ENCODE measurements at regions not wholly inside any gene's neighbourhood (a gene's known extent, or its start where the extent isn't known, plus 50 kb on each side); places are given as distances from the start of the nearest gene placed in this dataset.

DNA sequence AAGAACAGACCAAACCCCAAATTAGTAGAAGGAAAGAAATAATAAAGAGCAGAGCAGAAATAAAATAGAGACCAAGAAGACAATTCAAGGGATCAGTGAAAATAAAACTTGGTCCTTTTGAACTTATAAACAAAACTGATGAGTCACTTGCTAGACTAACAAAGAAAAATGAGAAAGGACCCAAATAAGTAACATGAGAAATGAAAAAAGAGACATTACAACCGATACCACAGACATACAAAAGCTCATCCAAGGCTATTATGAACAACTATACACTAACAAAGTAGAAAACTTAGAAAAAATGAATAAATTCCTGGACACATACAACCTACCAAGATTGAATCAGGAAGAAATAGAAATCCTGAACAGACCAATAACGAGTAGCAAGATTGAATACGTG lies 414.5 kb downstream of the HTR7 start:
- no peaks in the 10 kb centered on the region for H3K36me3 Mint-ChIP-seq (ENCODE audit: insufficient read depth)

DNA sequence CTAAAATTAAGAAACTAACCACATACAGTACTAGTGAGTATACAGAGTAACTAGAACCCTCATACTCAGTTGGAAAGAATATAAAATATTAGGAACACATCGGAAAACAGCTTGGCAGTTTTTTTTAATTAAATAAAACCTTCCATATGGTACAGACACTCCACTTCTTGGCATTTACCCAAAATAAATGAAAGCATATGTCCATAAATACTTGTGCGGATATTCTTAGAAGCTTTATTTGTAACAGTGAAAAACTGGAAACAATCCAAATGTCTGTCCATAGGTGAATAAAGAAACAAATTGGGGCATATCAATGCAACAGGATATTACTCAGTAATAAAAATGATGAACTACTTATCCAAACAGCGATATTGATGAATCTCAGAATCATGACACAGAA lies 410.0 kb downstream of the HTR7 start:
- Mint-ChIP-seq H3K36me3 (ENCODE audit: insufficient read depth) (peaks cover 2% of the 10 kb centered on the region), H3K4me3 (no peak overlapping the region), H3K4me1 (ENCODE audit: low read depth in 2 of 2) (no peaks in the 10 kb centered on the region), H3K9me3 (peaks cover 4 to 6% of the 10 kb centered on the region in 2 donors), H3K27ac (no peak overlapping the region), H3K27me3 (no peaks in the 10 kb centered on the region)
- no peak for ATAC-seq (replicated peaks)
- DNase-seq = no peak

More for the DNA sequence above, 414.5 kb downstream of the HTR7 start:
- no peaks in the 10 kb centered on the region for H3K27me3 Mint-ChIP-seq
- ATAC-seq (replicated peaks) (no peak), DNase-seq (no peak)
- H3K4me1 Mint-ChIP-seq (ENCODE audit: low read depth in 2 of 2) = no peaks in the 10 kb centered on the region
- no peak overlapping the region for H3K4me3 Mint-ChIP-seq
- peaks cover 10 to 13% of the 10 kb centered on the region in 2 donors for H3K9me3 Mint-ChIP-seq
- H3K27ac Mint-ChIP-seq = no peak overlapping the region

DNA sequence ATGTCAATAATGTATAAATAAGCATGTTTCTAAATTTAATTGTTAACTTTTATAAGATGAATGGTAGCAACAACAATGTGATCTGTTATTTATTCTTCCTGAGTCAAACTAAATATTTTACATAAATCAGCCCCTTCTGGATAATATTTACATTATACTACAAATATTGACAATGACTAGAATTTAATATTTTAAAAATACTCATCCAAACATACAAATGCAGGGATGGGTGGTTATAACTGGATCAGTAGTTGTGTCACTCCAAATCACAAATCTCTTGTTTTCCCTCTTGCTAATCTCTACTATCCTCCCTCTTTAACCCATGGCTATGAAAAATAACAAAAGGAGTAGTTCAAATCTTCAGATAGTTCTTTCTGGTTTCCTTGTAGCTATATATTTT lies 407.0 kb downstream of the HTR7 start:
- DNase-seq (no peak), ATAC-seq (replicated peaks) (no peak)
- H3K4me1 Mint-ChIP-seq (ENCODE audit: low read depth in 2 of 2) = no peaks in the 10 kb centered on the region
- peaks cover 3% of the 10 kb centered on the region for H3K36me3 Mint-ChIP-seq (ENCODE audit: insufficient read depth)
- H3K27me3 Mint-ChIP-seq = no peaks in the 10 kb centered on the region
- H3K27ac Mint-ChIP-seq = no peak overlapping the region
- peaks cover 5 to 6% of the 10 kb centered on the region in 2 donors for H3K9me3 Mint-ChIP-seq
- H3K4me3 Mint-ChIP-seq = no peak overlapping the region

DNA sequence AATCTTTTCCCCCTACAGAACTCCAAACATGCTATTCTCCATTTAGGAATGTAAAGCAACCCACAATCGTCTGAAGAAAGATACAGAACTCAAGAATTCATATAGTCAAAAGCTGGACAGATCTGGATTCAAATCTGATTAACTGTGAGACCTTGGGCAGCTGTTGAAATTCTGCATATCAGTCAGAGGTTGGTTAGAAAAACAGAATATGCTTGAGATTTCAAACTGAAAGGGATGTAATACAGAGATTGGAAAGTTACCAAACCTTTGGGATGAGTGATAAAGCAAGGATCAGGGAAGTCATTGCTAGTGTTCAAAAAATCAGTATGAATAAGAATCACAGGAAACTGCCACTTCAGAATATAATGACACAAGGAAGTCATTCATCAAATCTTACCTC lies 406.6 kb downstream of the HTR7 start:
- DNase-seq = no peak
- Mint-ChIP-seq H3K27ac (no peak overlapping the region), H3K27me3 (no peaks in the 10 kb centered on the region), H3K9me3 (peaks cover 5 to 6% of the 10 kb centered on the region in 2 donors), H3K4me1 (ENCODE audit: low read depth in 2 of 2) (no peaks in the 10 kb centered on the region), H3K36me3 (ENCODE audit: insufficient read depth) (peaks cover 3% of the 10 kb centered on the region), H3K4me3 (no peak overlapping the region)
- ATAC-seq (replicated peaks) = no peak

DNA sequence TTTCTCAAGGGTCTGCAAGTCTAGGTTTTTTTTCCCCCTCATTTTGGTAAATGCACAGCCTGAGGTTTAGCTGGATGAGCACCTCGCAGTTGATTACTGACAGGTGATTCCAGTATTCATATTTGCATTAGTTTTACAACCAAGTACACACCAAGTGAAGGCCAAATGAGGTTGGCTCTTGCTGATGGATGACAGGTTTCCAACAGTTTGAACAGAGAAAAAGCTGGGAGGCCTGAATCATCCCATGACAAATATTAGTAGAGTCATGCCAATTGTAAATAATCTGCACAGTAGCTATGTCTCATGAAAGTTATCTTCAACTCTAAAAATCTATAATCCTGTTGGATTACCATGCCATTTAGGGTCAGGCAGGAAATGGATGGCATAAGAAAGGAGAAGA lies 399.8 kb downstream of the HTR7 start:
- H3K27ac Mint-ChIP-seq = no peak overlapping the region
- H3K27me3 Mint-ChIP-seq = no peaks in the 10 kb centered on the region
- H3K4me3 Mint-ChIP-seq = no peak overlapping the region
- no peaks in the 10 kb centered on the region for H3K36me3 Mint-ChIP-seq (ENCODE audit: insufficient read depth)
- DNase-seq = no peak
- no peak for ATAC-seq (replicated peaks)
- no peaks in the 10 kb centered on the region for H3K4me1 Mint-ChIP-seq (ENCODE audit: low read depth in 2 of 2)
- peaks cover 0 to 3% of the 10 kb centered on the region in 2 donors for H3K9me3 Mint-ChIP-seq

DNA sequence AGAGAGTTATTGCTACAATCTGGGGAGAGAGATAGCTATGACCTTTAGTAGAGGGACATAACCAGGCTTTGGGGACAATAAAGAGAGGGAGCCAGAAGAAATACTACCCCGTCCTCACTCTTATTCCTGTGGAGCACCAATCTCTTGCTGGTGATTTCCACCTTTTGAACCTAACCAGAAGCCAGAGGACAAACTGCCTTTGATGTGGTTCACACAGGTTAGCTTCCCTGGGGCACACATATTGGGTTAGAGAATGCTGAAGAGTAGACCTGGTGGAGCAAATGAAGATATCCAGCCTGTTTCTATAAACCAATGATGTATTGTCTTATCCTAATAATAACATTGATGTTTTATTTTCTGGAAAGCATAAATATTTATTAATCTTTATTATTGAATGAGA lies 399.3 kb downstream of the HTR7 start:
- H3K27me3 Mint-ChIP-seq = no peaks in the 10 kb centered on the region
- peaks cover 0 to 1% of the 10 kb centered on the region in 2 donors for H3K9me3 Mint-ChIP-seq
- ATAC-seq (replicated peaks) (no peak), DNase-seq (no peak)
- no peaks in the 10 kb centered on the region for H3K36me3 Mint-ChIP-seq (ENCODE audit: insufficient read depth)
- H3K27ac Mint-ChIP-seq = no peak overlapping the region
- H3K4me1 Mint-ChIP-seq (ENCODE audit: low read depth in 2 of 2) = no peaks in the 10 kb centered on the region
- H3K4me3 Mint-ChIP-seq = no peak overlapping the region

DNA sequence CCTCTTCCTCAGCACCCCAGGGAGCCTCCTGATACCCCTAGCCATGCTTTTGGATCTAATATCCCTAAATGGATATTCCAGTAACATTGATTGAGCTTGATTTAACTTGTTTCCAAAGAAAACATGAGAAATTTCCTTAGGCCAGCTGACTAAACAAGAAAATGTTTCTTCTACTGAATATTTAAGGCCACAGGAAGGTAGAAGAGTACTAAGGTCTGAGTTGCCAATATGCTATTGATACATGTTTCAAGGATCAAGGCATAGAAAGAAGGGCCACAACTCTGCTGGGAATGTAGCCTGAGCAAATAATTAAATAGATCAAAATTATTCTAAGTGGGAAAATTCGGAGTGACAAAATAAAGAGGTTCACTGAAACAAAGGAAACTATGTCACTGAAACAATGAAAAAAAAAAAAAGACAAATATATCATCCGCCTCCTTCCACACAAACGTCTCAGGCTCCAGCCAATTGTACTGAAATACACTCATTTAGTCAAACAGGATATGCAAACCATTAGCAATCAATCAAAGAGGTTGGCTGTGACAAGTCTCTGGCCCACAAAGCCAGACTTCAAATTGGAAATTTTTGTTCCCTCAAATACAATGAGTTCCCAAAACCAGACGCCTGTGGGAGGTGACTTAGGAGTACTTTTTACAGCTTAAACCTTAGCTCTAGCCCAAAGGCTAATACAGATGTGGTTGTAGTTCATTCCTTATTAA lies 396.2 kb downstream of the HTR7 start:
- Mint-ChIP-seq H3K4me1 (ENCODE audit: low read depth in 2 of 2) (no peaks in the 10 kb centered on the region), H3K9me3 (no peaks in the 10 kb centered on the region)
- ATAC-seq (replicated peaks) = no peak

DNA sequence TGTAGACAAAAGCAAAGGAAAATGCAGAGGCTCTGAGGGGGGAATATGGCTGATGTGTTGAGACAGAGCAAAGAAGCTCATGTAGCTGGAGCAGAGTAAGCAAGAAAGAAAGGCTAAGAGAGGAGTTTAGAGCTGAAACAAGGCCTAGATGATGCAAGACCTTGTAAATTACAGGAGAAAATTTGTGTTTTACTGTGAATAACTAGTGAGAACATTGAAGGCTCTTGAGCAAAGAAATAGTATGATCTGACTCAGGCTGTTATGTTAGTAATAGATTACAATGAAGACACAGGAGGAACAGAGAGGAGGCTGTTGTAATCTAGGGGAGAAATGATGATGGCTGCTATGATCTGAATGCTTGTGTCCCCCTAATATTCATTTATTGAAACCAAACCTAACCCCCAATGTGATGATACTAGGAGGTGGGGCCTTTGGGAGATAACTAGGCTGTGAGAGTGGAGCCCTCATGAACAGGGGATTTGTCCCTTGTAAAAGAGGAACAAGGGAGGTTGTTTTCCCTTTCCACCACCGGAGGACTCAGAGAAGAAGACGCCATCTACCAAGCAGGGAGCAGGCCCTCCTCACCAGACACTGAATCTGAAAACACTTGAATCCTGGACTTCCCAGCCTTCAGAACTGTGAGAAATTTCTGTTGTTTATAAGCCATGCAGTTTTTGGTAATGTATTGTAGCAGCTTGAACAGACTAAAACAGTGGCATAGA lies 394.9 kb downstream of the HTR7 start:
- ATAC-seq (replicated peaks) (no peak), DNase-seq (no peak)
- Mint-ChIP-seq H3K36me3 (ENCODE audit: insufficient read depth) (no peaks in the 10 kb centered on the region), H3K27me3 (no peaks in the 10 kb centered on the region), H3K27ac (no peak overlapping the region), H3K4me1 (ENCODE audit: low read depth in 2 of 2) (no peaks in the 10 kb centered on the region), H3K4me3 (no peak overlapping the region), H3K9me3 (no peaks in the 10 kb centered on the region)

More for the DNA sequence above, 396.2 kb downstream of the HTR7 start:
- H3K4me3 Mint-ChIP-seq = no peak overlapping the region
- no peaks in the 10 kb centered on the region for H3K36me3 Mint-ChIP-seq (ENCODE audit: insufficient read depth)
- no peak overlapping the region for H3K27ac Mint-ChIP-seq
- no peaks in the 10 kb centered on the region for H3K27me3 Mint-ChIP-seq
- DNase-seq = no peak

DNA sequence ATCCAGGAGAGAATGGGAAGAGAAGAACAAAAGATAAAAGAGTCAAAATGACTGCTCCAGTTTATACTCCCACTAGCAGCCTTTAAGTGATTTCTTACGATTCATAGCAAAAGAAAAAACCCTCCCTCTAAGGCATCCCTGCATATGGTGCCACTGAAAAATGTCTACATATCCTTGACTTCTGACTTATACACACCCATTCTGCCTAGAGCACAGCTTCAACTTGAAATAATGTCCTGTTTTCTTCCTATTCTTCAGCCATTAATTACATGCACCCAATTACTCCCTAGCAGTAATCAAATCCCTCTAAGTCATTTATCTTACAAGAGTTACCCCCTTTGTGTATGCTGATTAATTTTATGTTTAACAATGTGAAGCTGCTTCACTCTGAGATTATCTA lies 393.5 kb downstream of the HTR7 start:
- Mint-ChIP-seq H3K27me3 (no peaks in the 10 kb centered on the region), H3K36me3 (ENCODE audit: insufficient read depth) (no peaks in the 10 kb centered on the region)
- no peak for DNase-seq

DNA sequence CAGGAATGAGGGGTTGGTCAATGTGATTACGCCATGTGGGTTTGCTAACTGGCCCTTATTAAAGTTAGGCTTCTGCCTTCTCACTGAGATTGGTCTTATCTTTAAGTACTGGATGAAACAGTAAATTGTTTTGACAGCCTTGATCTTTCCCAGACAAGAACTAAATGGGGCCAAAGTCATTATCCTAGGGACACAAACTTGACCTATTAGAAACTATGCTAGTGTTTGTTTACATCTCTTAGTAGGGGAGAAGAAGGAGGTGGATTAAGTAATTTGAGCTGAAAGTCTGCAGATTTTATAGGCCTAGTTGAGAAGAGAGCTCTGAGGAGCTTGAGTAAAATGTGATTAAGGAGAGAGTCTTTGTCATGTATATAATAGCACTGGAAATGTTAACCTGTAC lies 386.9 kb downstream of the HTR7 start:
- no peak overlapping the region for H3K4me3 Mint-ChIP-seq
- H3K27me3 Mint-ChIP-seq = no peaks in the 10 kb centered on the region
- no peaks in the 10 kb centered on the region for H3K4me1 Mint-ChIP-seq (ENCODE audit: low read depth in 2 of 2)
- peaks cover 0 to 3% of the 10 kb centered on the region in 2 donors for H3K9me3 Mint-ChIP-seq
- no peak for DNase-seq
- H3K27ac Mint-ChIP-seq = no peak overlapping the region
- no peaks in the 10 kb centered on the region for H3K36me3 Mint-ChIP-seq (ENCODE audit: insufficient read depth)
- no peak for ATAC-seq (replicated peaks)

More for the DNA sequence above, 393.5 kb downstream of the HTR7 start:
- no peak for ATAC-seq (replicated peaks)
- Mint-ChIP-seq H3K27ac (no peak overlapping the region), H3K4me3 (no peak overlapping the region), H3K9me3 (no peaks in the 10 kb centered on the region), H3K4me1 (ENCODE audit: low read depth in 2 of 2) (no peaks in the 10 kb centered on the region)

DNA sequence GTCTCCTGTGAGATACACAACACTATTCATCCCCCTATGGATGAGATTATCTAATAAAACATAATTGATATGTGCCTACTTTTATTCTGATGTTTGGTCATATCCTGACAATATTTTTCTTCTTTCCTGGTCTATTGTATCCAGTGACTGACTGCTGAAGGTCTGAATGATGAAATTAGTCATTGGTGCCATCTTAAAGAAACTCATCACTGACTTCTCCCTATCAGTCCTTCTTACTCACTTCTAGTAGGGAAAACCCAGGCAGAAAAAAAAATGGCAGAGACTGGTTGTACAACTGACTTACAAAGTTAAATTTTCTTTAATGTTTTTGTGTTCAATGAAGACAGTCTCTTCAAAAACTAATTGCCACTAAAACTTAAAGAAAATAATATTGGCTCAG lies 377.4 kb downstream of the HTR7 start:
- H3K36me3 Mint-ChIP-seq (ENCODE audit: insufficient read depth) = no peaks in the 10 kb centered on the region
- H3K27ac Mint-ChIP-seq = no peak overlapping the region
- ATAC-seq (replicated peaks) = no peak
- H3K4me3 Mint-ChIP-seq = no peak overlapping the region
- H3K9me3 Mint-ChIP-seq = peaks cover 3 to 7% of the 10 kb centered on the region in 2 donors
- H3K27me3 Mint-ChIP-seq = no peaks in the 10 kb centered on the region
- no peak for DNase-seq
- no peaks in the 10 kb centered on the region for H3K4me1 Mint-ChIP-seq (ENCODE audit: low read depth in 2 of 2)

DNA sequence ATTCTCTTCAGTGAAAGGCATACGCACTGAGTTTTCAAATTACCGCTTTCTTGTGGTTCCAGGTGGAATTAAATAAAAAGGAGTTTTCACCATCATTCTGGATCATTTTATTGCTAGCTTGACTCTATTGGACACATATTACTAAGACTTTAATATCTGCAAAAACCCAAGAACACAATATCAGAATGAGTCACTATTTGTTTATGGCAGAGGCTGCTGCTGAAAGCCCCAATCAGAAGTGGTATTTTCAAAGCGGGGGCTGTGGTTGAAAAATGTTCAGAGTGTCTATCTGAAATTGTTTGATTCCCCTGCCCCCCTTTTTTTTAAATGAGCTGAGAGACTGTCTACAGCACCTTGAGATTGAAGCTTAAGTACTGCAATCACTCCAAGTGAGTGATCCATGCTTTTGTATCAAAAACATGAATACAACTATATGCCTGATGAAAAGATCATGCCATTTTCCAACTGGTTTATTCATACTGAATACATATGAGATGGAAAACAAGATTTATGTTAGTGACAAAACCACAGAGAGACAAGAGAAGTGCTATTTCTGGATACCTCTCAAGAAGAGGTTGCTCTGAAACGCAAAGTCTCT lies 376.4 kb downstream of the HTR7 start:
- H3K4me3 Mint-ChIP-seq = no peak overlapping the region
- no peak overlapping the region for H3K27ac Mint-ChIP-seq
- DNase-seq = no peak
- no peaks in the 10 kb centered on the region for H3K27me3 Mint-ChIP-seq
- peaks cover 3 to 7% of the 10 kb centered on the region in 2 donors for H3K9me3 Mint-ChIP-seq
- ATAC-seq (replicated peaks) = no peak
- H3K4me1 Mint-ChIP-seq (ENCODE audit: low read depth in 2 of 2) = no peaks in the 10 kb centered on the region
- no peaks in the 10 kb centered on the region for H3K36me3 Mint-ChIP-seq (ENCODE audit: insufficient read depth)

DNA sequence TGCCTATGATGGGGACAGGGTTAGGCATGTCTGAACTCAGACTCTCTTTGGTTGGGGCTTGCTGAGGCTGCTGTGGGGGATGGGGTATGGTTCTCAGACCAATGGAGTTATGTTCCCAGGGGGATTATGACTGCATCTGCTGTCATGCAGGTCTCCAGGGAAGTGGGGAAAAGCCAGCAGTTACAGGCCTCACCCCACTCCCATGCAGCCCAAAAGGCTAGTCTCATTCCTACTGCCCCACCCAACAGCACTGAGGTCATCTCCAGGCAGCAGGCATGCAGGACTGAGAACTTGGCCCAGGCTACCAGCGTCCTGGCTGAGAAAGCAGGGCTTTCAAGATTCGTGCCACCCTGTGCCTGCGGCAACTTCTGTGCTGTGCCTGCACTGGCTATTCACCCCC lies 373.3 kb downstream of the HTR7 start:
- no peak overlapping the region for H3K27ac Mint-ChIP-seq
- H3K4me1 Mint-ChIP-seq (ENCODE audit: low read depth in 2 of 2) = no peaks in the 10 kb centered on the region
- no peaks in the 10 kb centered on the region for H3K36me3 Mint-ChIP-seq (ENCODE audit: insufficient read depth)
- DNase-seq (no peak), ATAC-seq (replicated peaks) (no peak)
- H3K9me3 Mint-ChIP-seq = peaks cover 4 to 7% of the 10 kb centered on the region in 2 donors
- H3K27me3 Mint-ChIP-seq = no peaks in the 10 kb centered on the region
- no peak overlapping the region for H3K4me3 Mint-ChIP-seq

DNA sequence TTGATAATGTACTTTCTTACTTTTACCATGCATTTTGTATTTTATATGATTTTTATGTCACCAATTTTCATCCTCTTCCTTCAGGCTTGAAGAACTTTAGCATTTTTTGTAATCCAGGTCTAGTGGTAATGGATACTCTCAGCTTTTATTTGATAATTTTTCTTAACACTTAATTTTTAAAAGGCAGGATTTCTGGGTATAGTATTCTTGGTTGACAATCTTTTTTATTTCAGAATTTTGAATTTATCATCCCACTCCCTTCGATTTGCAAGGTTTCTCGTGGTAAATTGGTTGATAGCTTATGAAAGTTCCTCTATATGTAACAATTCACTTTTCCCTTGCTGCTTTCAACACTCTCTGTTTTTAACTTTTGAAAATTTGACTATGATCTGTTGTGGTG lies 363.7 kb downstream of the HTR7 start:
- ATAC-seq (replicated peaks) (no peak), DNase-seq (no peak)
- H3K27ac Mint-ChIP-seq = no peak overlapping the region
- H3K9me3 Mint-ChIP-seq = peaks cover 5 to 8% of the 10 kb centered on the region in 2 donors
- H3K36me3 Mint-ChIP-seq (ENCODE audit: insufficient read depth) = no peaks in the 10 kb centered on the region
- no peaks in the 10 kb centered on the region for H3K4me1 Mint-ChIP-seq (ENCODE audit: low read depth in 2 of 2)
- no peak overlapping the region for H3K4me3 Mint-ChIP-seq
- H3K27me3 Mint-ChIP-seq = no peaks in the 10 kb centered on the region
